Neural progenitor cell (in vitro differentiated cells): ENCODE measurements at regions not wholly inside any gene's neighbourhood (a gene's known extent, or its start where the extent isn't known, plus 50 kb on each side); places are given as distances from the start of the nearest gene placed in this dataset.

ENCODE experiments used
- DNase-seq: peaks from one replicate; pipeline ENCODE4 v3.0.0-alpha.2; 2016; ENCODE audit warnings: low spot score
- H2AFZ ChIP-seq: fragments of 200-600 bp; sonication (generic); replicated peaks from 2 replicates; pipeline ENCODE4 v1.6.1; 2016; ENCODE audit warnings: antibody characterized with exemption
- H3F3A ChIP-seq: fragments of 200-600 bp; sonication (generic); 2 replicates; pipeline ENCODE4 v1.6.1; 2016; ENCODE audit warnings: antibody characterized with exemption, low read depth
- H3K27ac ChIP-seq: fragments of 200-600 bp; sonication (generic); 2 replicates; pipeline ENCODE4 v1.5.1; 2016; ENCODE audit warnings: mild to moderate bottlenecking
- H3K27me3 ChIP-seq: fragments of 200-600 bp; sonication (generic); 2 replicates; pipeline ENCODE4 v1.6.1; 2016; ENCODE audit warnings: mild to moderate bottlenecking, moderate library complexity
- H3K36me3 ChIP-seq: fragments of 200-600 bp; sonication (generic); 2 replicates; pipeline ENCODE4 v1.5.1; 2016
- H3K4me1 ChIP-seq: fragments of 200-600 bp; sonication (generic); 2 replicates; pipeline ENCODE4 v1.6.1; 2016; ENCODE audit warnings: mixed run types
- H3K4me2 ChIP-seq: fragments of 200-600 bp; sonication (generic); 2 replicates; pipeline ENCODE4 v1.6.1; 2016
- H3K4me3 ChIP-seq: fragments of 200-600 bp; sonication (generic); 2 replicates; pipeline ENCODE4 v1.5.1; 2016
- H3K79me2 ChIP-seq: fragments of 200-600 bp; sonication (generic); 2 replicates; pipeline ENCODE4 v1.6.1; 2016; ENCODE audit warnings: low read depth
- H3K9ac ChIP-seq: fragments of 200-600 bp; sonication (generic); 2 replicates; pipeline ENCODE4 v1.6.1; 2016
- H3K9me3 ChIP-seq: fragments of 200-600 bp; sonication (generic); 2 replicates; pipeline ENCODE4 v1.5.1; 2016; ENCODE audit warnings: low read depth
- H4K20me1 ChIP-seq: fragments of 200-600 bp; sonication (generic); 2 replicates; pipeline ENCODE4 v1.6.1; 2016; ENCODE audit warnings: low read depth
- H3K27ac Mint-ChIP-seq: 3 replicates; pipeline ENCODE4 v1.8.0; 2021; ENCODE audit warnings: mixed read lengths
- H3K27me3 Mint-ChIP-seq: 2 replicates; pipeline ENCODE4 v1.8.0; 2022; ENCODE audit warnings: low read depth, mild to moderate bottlenecking, inconsistent platforms, moderate library complexity, mixed read lengths; ENCODE audit not compliant: insufficient read depth
- H3K36me3 Mint-ChIP-seq: 3 replicates; pipeline ENCODE4 v1.8.0; 2021; ENCODE audit warnings: mixed read lengths
- H3K4me1 Mint-ChIP-seq: 3 replicates; pipeline ENCODE4 v1.8.0; 2021; ENCODE audit warnings: mixed read lengths
- H3K4me3 Mint-ChIP-seq: 3 replicates; pipeline ENCODE4 v1.8.0; 2021; ENCODE audit warnings: mild to moderate bottlenecking, moderate library complexity, mixed read lengths
- H3K9me3 Mint-ChIP-seq: 3 replicates; pipeline ENCODE4 v1.8.0; 2020; ENCODE audit warnings: mixed read lengths
- EZH2 ChIP-seq: fragments of 200-600 bp; sonication (generic); IDR thresholded peaks from 2 replicates; pipeline ENCODE4 v1.6.1; 2017; ENCODE audit warnings: antibody characterized with exemption, mild to moderate bottlenecking, moderate library complexity
- EZH2phosphoT487 ChIP-seq: fragments of 200-600 bp; sonication (generic); IDR thresholded peaks from 2 replicates; pipeline ENCODE4 v1.6.1; 2017; ENCODE audit warnings: antibody characterized with exemption
- TF ChIP-seq, protein P1 (sequence below): fragments of 200-600 bp; sonication (generic); IDR thresholded peaks from 2 replicates; pipeline ENCODE4 v1.5.1; 2017; ENCODE audit warnings: antibody characterized with exemption, mild to moderate bottlenecking

- no peak for TF ChIP-seq EZH2
- TF ChIP-seq EZH2phosphoT487 = no peak
- TF ChIP-seq, protein P1, sequence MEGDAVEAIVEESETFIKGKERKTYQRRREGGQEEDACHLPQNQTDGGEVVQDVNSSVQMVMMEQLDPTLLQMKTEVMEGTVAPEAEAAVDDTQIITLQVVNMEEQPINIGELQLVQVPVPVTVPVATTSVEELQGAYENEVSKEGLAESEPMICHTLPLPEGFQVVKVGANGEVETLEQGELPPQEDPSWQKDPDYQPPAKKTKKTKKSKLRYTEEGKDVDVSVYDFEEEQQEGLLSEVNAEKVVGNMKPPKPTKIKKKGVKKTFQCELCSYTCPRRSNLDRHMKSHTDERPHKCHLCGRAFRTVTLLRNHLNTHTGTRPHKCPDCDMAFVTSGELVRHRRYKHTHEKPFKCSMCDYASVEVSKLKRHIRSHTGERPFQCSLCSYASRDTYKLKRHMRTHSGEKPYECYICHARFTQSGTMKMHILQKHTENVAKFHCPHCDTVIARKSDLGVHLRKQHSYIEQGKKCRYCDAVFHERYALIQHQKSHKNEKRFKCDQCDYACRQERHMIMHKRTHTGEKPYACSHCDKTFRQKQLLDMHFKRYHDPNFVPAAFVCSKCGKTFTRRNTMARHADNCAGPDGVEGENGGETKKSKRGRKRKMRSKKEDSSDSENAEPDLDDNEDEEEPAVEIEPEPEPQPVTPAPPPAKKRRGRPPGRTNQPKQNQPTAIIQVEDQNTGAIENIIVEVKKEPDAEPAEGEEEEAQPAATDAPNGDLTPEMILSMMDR = no peak
- no peaks in the 10 kb centered on the region for H3K4me1 Mint-ChIP-seq
- DNase-seq = no peak
Measured at GRCh38 chr2:66272751-66273150, 162.2 kb upstream of the MEIS1 start.

GRCh38 chr2:66271777-66272176 is 163.1 kb upstream of the MEIS1 start:
- DNase-seq = no peak
- no peak overlapping the region for H3K27ac ChIP-seq
- Mint-ChIP-seq H3K27ac (no peak overlapping the region), H3K4me1 (no peaks in the 10 kb centered on the region), H3K27me3 (no peaks in the 10 kb centered on the region), H3K4me3 (no peak overlapping the region), H3K9me3 (no peaks in the 10 kb centered on the region), H3K36me3 (no peaks in the 10 kb centered on the region)
- H3K4me1 ChIP-seq = peaks cover 8% of the 10 kb centered on the region
- H3K27me3 ChIP-seq = no peaks in the 10 kb centered on the region
- no peaks in the 10 kb centered on the region for H4K20me1 ChIP-seq
- TF ChIP-seq EZH2 (no peak), EZH2phosphoT487 (no peak)
- TF ChIP-seq, protein P1 = no peak
- no peak overlapping the region for H3K4me2 ChIP-seq
- H3K36me3 ChIP-seq = no peaks in the 10 kb centered on the region
- H3K79me2 ChIP-seq = no peaks in the 10 kb centered on the region
- no peaks in the 10 kb centered on the region for H3F3A ChIP-seq
- H3K9ac ChIP-seq = no peak overlapping the region
- H3K9me3 ChIP-seq = no peaks in the 10 kb centered on the region
- H2AFZ ChIP-seq = no peak overlapping the region
- no peak overlapping the region for H3K4me3 ChIP-seq

More at GRCh38 chr2:66272751-66273150, 162.2 kb upstream of the MEIS1 start:
- Histone ChIP-seq H3K4me2 (no peak overlapping the region), H3K4me1 (peaks cover 8% of the 10 kb centered on the region), H3K27me3 (no peaks in the 10 kb centered on the region), H3K27ac (no peak overlapping the region), H3K9me3 (no peaks in the 10 kb centered on the region), H2AFZ (no peak overlapping the region), H3K4me3 (no peak overlapping the region), H3K9ac (no peak overlapping the region), H3K36me3 (no peaks in the 10 kb centered on the region), H3K79me2 (no peaks in the 10 kb centered on the region), H4K20me1 (no peaks in the 10 kb centered on the region), H3F3A (no peaks in the 10 kb centered on the region)
- Mint-ChIP-seq H3K27me3 (no peaks in the 10 kb centered on the region), H3K4me3 (no peak overlapping the region), H3K9me3 (no peaks in the 10 kb centered on the region), H3K27ac (no peak overlapping the region), H3K36me3 (no peaks in the 10 kb centered on the region)

- H3K4me1 ChIP-seq = peaks cover 8% of the 10 kb centered on the region
- H3K36me3 ChIP-seq = no peaks in the 10 kb centered on the region
- H3K4me3 ChIP-seq = no peak overlapping the region
- no peaks in the 10 kb centered on the region for H3K27me3 Mint-ChIP-seq
- no peak overlapping the region for H3K27ac Mint-ChIP-seq
- no peak overlapping the region for H3K4me3 Mint-ChIP-seq
- peak; percentile 28 for DNase-seq
- TF ChIP-seq EZH2 (no peak), EZH2phosphoT487 (no peak)
- TF ChIP-seq, protein P1 = no peak
- H3K27me3 ChIP-seq = no peaks in the 10 kb centered on the region
- H3K79me2 ChIP-seq = no peaks in the 10 kb centered on the region
- H4K20me1 ChIP-seq = no peaks in the 10 kb centered on the region
- H3K4me1 Mint-ChIP-seq = no peaks in the 10 kb centered on the region
- no peaks in the 10 kb centered on the region for H3F3A ChIP-seq
- no peak overlapping the region for H2AFZ ChIP-seq
- H3K27ac ChIP-seq = no peak overlapping the region
- no peaks in the 10 kb centered on the region for H3K36me3 Mint-ChIP-seq
- H3K9me3 ChIP-seq = no peaks in the 10 kb centered on the region
- H3K9ac ChIP-seq = no peak overlapping the region
- H3K4me2 ChIP-seq = no peak overlapping the region
- H3K9me3 Mint-ChIP-seq = no peaks in the 10 kb centered on the region
Measured at GRCh38 chr2:66270247-66270646, 164.7 kb upstream of the MEIS1 start.
